GM06990 (cell line): ENCODE measurements at regions not wholly inside any gene's neighbourhood (a gene's known extent, or its start where the extent isn't known, plus 50 kb on each side); places are given as distances from the start of the nearest gene placed in this dataset.

Source experiments
- DNase-seq: peaks from one replicate; pipeline ENCODE4 v3.0.0-alpha.2; 2011; ENCODE audit not compliant: insufficient read length; ENCODE audit errors: extremely low read depth
- H3K27me3 ChIP-seq: replicated peaks from 2 replicates; pipeline ENCODE4 v1.6.0; 2011; ENCODE audit warnings: low read length; ENCODE audit not compliant: control insufficient read depth, insufficient read depth
- H3K36me3 ChIP-seq: 2 replicates; pipeline ENCODE4 v1.5.1; 2011; ENCODE audit warnings: low read length; ENCODE audit not compliant: control insufficient read depth, insufficient read depth
- H3K4me3 ChIP-seq: replicated peaks from 2 replicates; pipeline ENCODE4 v1.5.1; 2011; ENCODE audit warnings: low read depth, mild to moderate bottlenecking, control low read depth, low read length
- TF ChIP-seq, protein P1 (sequence below): IDR thresholded peaks from 2 replicates; pipeline ENCODE4 v1.5.1; 2011; ENCODE audit warnings: low read length, control low read depth, mild to moderate bottlenecking, inconsistent platforms; ENCODE audit not compliant: insufficient read depth, poor library complexity, severe bottlenecking

DNA sequence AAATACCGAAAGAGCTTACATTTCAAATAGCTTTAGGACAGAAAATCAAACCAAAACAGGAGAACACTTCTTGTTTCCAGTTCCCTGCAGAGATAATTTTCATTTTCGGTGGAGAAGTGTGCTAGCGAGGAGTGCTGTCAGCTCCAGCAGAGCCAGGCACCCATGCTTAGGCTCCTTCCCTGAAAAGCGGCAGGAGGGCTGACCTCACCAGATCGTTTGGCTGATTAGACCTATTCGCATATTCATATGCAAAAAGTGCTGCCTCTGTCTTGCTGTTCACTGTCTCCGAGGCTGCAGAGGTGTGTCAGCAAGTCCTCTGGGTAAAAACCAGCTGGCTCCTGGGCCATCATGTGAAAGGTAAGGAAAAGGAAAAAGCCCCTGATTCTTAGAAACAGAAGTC is 225.8 kb upstream of the COPS8 start:
- H3K4me3 ChIP-seq = no peak overlapping the region
- no peaks in the 10 kb centered on the region for H3K36me3 ChIP-seq
- TF ChIP-seq, protein P1, sequence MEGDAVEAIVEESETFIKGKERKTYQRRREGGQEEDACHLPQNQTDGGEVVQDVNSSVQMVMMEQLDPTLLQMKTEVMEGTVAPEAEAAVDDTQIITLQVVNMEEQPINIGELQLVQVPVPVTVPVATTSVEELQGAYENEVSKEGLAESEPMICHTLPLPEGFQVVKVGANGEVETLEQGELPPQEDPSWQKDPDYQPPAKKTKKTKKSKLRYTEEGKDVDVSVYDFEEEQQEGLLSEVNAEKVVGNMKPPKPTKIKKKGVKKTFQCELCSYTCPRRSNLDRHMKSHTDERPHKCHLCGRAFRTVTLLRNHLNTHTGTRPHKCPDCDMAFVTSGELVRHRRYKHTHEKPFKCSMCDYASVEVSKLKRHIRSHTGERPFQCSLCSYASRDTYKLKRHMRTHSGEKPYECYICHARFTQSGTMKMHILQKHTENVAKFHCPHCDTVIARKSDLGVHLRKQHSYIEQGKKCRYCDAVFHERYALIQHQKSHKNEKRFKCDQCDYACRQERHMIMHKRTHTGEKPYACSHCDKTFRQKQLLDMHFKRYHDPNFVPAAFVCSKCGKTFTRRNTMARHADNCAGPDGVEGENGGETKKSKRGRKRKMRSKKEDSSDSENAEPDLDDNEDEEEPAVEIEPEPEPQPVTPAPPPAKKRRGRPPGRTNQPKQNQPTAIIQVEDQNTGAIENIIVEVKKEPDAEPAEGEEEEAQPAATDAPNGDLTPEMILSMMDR = no peak
- H3K27me3 ChIP-seq = no peaks in the 10 kb centered on the region; the same call in none of the 2 replicates
- no peak for DNase-seq

DNA sequence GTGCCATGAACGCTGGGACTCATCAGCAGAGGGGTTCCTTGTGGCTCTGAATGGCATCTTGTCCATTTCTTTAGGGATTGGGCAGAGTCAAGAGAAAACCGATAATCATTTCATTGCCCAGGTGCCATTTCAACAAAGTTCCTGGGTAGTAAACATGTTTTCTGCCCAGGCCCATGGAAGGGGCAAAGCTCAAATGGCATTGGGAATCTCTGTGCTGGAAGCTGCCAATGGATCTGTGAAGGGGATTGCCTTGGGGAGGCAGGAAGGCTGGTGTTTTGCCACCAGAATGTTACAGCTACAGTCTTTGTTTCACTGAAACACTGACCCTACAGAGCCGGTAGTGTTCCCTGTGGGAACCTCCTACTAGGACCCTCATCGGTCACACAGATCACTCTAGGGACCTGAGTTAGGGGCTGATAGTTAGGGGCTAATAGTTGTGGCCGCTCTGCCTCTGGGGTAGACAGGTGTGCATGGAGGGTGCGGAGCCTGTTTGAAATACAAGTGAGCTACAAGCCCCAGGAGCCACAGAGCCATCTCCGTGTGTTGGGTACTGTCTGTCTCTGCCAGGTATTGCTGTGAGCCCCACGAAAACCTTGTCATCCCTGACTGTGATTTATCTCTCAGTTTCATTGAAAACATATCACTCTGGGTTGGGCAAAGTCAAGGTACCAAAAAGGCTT is 224.4 kb upstream of the COPS8 start:
- TF ChIP-seq, protein P1 = no peak
- Histone ChIP-seq H3K4me3 (no peak overlapping the region), H3K27me3 (no peaks in the 10 kb centered on the region; the same call in none of the 2 replicates), H3K36me3 (no peaks in the 10 kb centered on the region)
- no peak for DNase-seq

DNA sequence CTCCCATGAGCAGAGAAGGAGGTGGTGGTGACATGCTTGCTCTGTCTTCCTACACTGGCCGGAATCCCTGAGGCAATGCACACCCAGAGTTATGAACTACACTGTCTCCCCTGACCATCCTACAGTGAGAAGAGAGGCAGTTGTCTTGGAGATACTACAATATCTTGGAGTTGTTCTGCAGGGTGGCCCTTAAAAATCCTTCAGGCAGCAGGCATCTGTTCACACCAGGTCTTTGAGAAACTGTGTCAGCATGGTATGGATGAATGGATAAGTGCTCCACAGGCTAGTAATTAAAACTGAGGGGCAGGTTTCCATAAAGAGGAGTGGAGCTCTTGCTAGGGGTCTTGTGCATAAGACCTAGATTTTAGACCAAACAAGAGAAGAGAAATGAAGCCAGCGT is 223.7 kb upstream of the COPS8 start:
- Histone ChIP-seq H3K27me3 (no peaks in the 10 kb centered on the region; the same call in 1 of the 2 replicates), H3K4me3 (no peak overlapping the region), H3K36me3 (no peaks in the 10 kb centered on the region)
- DNase-seq = no peak
- TF ChIP-seq, protein P1 = no peak

DNA sequence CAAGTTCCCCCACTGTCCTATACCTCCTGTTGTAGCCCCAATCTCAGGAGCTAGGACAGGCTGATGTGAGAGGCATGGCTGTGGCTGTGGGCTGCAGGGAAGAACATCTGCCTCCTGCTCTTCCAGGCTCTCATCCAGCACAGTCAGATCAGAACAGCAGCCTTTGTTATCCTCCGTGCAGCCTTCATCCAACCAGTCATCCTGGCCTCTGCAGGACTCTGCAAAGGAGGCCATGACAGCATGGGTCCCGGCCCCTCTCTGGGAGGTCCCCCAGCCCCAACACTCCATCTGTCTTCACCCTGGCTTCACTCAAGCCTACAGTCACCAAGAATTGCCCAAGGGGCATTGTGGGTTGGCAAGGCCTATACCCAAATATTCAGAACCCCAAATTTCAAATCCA is 223.2 kb upstream of the COPS8 start:
- Histone ChIP-seq H3K36me3 (no peaks in the 10 kb centered on the region), H3K4me3 (no peak overlapping the region), H3K27me3 (no peaks in the 10 kb centered on the region; the same call in 1 of the 2 replicates)
- DNase-seq = no peak
- TF ChIP-seq, protein P1 = no peak

DNA sequence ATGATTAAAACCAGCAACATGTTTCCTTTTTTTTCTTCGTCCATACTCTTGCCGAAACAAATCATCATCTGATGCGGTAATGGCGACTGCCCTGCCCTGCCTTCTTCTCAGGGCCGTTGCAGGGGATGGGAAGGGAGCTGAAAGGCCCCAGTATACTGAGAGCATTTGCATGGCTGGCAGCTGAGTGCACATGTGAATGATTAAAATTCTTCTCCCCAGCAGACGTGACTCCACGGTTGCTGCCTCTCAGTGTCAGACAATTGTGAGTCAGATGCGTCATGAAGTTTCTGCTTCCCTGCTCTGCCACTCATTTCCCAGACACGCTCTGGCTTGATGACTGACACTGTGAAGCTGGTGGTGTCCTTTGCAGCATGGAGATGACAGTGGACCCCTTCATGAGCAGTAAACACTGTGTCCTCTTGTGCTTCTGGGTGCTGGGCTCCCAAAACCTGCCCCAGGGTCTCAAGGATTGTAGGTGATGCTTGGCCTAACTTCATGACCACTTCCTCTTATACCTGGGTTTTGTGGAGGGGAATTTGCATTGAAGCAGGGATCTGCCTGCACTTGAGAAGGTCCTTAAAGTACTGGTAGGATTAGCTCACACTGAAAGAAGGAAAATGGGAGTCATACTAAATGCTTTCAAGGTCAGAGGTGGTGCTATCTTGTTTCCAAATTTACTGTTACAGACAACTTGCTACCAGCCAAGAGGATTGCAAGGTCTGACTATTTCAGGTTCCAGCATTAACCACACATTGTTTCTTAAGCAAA is 222.5 kb upstream of the COPS8 start:
- Histone ChIP-seq H3K27me3 (no peaks in the 10 kb centered on the region; the same call in 1 of the 2 replicates), H3K36me3 (no peaks in the 10 kb centered on the region), H3K4me3 (no peak overlapping the region)
- DNase-seq = peak; percentile 45
- TF ChIP-seq, protein P1 = no peak
